GM10266 (cell line): ENCODE measurements at regions not wholly inside any gene's neighbourhood (a gene's known extent, or its start where the extent isn't known, plus 50 kb on each side); places are given as distances from the start of the nearest gene placed in this dataset.

Source experiments
- DNase-seq: peaks from one replicate; pipeline ENCODE4 v3.0.0; 2012; ENCODE audit errors: extremely low spot score
- TF ChIP-seq, protein P1 (sequence below): IDR thresholded peaks from 2 replicates; pipeline ENCODE4 v1.5.1; 2012; ENCODE audit warnings: mild to moderate bottlenecking, low read depth; ENCODE audit not compliant: control insufficient read depth, insufficient read depth; ENCODE audit errors: missing control alignments

DNA sequence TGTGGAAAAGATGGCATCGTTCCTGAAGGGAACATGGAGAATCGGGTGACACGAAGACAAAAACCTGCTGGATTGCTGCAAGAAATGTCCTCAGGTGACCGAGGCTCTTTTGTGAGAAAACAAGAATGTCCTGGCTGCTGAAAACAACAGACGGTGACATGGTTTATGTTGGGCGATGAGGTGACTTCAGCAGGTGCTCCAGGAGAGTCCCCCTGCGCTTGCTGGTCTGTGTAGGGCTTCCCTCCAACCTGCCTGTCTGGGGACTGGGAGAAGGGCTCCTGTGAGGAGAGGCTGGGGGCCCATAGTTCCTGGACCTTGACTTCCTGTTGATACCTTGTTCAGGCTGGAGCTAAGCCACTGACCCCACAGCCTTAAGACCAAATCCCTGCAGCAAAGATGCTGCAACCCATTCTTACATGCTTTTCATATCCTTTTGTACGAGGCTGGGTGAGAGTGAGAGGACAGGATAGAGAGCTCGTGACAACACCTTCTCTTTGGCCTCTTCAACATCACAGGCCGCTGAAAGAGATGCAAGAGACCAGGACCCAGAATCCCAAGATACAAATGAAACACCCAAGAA is 134.8 kb downstream of the CD83 start:
- DNase-seq: no peak
- TF ChIP-seq, protein P1, sequence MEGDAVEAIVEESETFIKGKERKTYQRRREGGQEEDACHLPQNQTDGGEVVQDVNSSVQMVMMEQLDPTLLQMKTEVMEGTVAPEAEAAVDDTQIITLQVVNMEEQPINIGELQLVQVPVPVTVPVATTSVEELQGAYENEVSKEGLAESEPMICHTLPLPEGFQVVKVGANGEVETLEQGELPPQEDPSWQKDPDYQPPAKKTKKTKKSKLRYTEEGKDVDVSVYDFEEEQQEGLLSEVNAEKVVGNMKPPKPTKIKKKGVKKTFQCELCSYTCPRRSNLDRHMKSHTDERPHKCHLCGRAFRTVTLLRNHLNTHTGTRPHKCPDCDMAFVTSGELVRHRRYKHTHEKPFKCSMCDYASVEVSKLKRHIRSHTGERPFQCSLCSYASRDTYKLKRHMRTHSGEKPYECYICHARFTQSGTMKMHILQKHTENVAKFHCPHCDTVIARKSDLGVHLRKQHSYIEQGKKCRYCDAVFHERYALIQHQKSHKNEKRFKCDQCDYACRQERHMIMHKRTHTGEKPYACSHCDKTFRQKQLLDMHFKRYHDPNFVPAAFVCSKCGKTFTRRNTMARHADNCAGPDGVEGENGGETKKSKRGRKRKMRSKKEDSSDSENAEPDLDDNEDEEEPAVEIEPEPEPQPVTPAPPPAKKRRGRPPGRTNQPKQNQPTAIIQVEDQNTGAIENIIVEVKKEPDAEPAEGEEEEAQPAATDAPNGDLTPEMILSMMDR: no peak

DNA sequence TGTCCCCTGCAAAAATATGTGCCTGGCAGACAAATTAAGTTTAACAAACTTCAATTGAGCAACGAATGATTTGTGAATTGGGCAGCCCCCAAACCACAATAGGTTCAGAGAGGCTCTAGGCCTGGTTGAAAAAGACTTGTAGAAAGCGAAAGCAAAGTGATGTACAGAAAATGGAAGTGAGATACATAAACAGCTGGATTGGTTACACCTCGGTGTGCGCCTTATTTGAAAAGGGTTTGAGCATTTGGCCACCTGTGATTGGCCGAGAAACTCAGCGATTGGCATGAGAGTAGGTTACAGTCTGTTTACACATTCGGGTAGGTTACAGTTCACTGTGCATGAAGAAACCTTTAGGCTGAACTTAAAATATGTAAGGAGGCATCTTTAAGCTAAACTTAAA is 136.9 kb downstream of the CD83 start:
- TF ChIP-seq, protein P1: no peak
- DNase-seq: peak; percentile 56

DNA sequence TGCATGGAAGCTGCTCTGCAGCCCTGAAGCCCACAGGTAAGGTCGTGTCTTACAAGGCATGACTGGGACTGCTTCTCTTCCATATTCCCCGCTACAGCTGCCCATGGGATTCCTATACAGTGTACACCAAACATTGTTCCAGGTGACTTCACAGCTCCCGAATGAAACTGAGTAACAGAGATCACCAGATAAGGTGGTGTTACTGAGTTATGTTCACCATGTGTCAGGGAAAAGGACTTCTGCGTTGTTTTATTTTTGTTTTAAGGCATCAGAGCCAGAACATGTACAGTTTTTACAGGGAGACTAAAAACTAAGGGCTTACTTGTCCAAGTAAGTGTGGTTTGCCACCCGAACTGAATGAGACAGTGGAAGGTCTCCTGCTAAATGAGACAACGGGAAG is 138.3 kb downstream of the CD83 start:
- no peak for DNase-seq
- TF ChIP-seq, protein P1: no peak

DNA sequence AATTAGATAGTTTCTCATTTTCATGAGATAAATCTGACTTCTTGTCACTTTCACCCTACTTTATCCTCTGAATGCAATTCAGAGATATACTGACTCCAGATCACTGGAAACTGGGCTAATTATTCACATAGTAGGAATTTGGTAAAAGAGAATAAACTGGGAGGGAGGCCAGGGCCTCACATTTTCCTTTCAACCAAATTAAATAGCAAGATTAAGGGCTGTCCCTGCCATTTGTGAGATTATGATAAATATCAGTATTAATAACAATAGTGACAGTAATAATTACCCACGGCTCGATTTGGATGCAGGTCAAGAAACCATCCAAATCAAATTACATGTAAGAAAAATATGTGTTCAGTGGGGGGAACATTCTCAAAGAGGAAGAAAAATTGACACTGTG is 140.5 kb downstream of the CD83 start:
- no peak for DNase-seq
- TF ChIP-seq, protein P1: no peak

DNA sequence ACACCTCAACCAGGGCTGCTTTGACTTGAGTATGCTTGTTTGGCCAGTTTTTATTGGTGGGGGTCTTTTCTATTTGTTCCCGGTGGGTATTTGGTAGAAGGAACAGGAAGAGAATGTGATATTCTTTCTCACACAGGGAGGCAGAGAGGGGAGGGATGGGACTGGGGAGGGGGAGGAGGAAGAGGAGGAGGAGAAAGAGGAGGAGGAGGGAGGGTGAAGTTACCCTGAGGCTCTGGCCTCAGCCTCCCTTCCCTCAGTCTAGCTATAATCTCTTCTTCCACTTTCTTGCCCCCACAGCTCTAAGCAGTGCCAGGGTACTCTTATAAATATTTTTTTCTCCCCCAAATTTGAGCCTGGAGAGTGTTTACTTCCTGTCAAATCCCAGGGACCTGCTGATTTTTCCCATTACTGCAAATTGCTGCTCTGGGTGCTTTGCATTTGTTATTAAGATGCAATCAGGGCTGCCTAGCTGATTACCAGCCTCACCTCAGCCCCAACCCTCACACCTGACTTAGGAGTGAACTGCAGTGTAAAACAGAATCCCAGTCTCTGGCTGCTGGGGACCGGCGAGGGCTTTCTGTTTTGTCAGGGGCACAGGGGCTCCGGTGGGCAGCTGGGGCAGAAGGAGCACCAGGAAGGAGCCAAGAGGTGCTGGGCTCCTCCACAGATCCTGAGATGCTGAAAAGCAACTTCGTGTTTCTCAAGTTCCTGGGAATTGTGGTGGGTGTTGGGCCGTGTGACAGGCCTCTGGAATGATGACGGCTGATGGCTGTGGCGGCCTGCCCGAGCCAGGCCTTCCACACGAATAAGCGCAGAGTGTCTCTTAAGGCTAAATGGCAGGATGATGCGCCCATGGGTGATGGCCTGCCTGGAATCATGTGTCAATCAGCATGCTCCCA is 141.4 kb downstream of the CD83 start:
- TF ChIP-seq, protein P1: no peak
- DNase-seq: no peak

DNA sequence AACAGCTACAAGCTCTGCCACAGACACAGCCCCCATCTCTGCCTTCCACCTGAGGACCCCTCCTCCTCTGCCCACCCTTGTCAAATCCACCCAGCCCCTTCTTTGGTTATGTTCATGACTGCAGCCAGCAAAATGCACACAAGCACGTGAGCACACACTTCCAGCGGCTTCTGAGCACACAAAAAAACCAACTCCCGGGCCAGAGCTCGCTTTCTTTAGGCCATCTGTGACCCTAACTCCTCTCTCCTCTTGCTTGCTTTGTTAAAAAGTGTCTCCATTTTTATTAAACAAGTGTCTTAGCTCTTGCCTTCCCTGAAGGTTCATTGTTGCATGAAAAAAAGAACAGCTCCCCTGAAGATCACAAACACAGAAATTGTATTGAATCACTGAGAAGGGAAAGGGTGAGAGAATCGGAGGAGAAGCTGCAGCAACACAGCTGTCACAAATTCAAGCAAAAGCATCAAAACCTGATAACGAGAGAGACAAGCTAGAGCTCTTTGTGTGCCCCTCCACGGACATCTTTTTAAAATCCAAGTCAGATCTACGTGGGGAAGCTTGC is 142.1 kb downstream of the CD83 start:
- no peak for DNase-seq
- TF ChIP-seq, protein P1: no peak

DNA sequence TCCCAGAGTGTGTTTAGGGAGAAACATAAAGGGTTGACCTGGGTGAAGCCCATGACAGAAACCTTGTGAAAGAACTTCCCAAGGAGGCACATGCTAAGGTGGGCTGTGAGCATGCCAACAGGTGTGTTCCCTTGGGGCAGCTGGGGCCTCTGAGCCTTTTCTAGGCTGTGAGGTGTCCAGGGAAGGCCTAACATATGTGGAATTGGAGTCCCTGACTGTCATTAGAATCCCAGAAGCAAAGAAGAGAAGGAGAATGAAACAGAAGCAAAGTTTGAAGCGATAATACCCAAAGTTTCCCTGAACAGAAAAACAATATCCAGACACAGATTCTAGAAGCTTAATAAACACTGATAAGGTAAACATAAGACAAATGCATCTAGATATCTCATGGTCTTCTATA is 143.3 kb downstream of the CD83 start:
- TF ChIP-seq, protein P1: no peak
- no peak for DNase-seq
